Fibroblast of the aortic adventitia (primary cell): ENCODE measurements at regions not wholly inside any gene's neighbourhood (a gene's known extent, or its start where the extent isn't known, plus 50 kb on each side); places are given as distances from the start of the nearest gene placed in this dataset.

Experiments
- DNase-seq: peaks from one replicate; pipeline ENCODE4 v3.0.0-alpha.2; 2010; ENCODE audit warnings: low read depth
- H3K4me3 ChIP-seq: 2 replicates; pipeline ENCODE4 v1.5.1; 2011; ENCODE audit warnings: low read depth, mild to moderate bottlenecking, control low read depth, low read length, moderate library complexity
- CTCF ChIP-seq: IDR thresholded peaks from 2 replicates; pipeline ENCODE4 v1.5.1; 2011; ENCODE audit warnings: mild to moderate bottlenecking, low read length, control low read depth, inconsistent platforms; ENCODE audit not compliant: insufficient read depth

- no peak for DNase-seq
- no peak for TF ChIP-seq CTCF
- no peak overlapping the region for H3K4me3 ChIP-seq
Observed at GRCh38 chr2:15798701-15799431, 141.5 kb upstream of the MYCN start.

DNA sequence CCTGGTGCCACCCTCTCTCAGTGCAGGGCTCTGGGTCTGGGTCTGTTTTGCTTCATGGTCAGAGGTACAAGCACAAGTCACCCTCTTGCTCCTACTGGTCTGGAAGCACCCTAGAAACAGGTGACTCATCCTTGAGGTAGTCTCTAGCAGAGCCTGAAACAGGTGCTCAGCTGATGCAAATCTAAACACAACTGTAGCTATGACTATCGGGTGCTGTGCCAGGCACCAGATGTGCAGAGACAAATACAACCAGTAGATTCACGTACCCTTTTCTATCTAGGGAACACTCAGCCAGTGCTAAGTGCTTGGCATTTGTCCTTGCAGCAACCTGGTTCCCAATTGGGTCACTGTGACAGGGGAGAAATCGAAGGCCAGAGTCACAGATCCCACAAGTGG, 140.9 kb upstream of the MYCN start:
- no peak for TF ChIP-seq CTCF
- H3K4me3 ChIP-seq, result no peak overlapping the region
- DNase-seq, result no peak

GRCh38 chr2:15800495-15801329, 139.6 kb upstream of the MYCN start:
- no peak overlapping the region for H3K4me3 ChIP-seq
- TF ChIP-seq CTCF, result no peak
- DNase-seq, result no peak

DNA sequence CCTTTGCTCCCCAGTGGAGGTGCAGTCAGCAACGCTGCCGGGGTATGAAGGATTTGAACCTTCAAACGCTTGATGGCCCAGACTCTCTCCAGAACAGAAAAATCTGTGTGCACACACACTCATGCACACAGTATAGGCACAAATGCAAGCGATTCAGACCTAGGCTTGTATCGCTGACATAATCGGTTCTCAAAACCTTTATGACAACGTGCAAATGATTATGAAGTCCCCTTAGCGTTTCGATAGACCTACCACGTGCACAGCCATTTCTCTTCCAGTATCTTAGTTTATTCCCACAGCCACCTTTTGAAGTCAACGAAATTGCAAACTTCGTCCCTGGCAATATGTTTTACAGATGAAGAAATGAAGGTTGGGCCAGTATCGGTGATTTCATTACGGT, 138.9 kb upstream of the MYCN start:
- no peak for TF ChIP-seq CTCF
- no peak for DNase-seq
- H3K4me3 ChIP-seq, result no peak overlapping the region

DNA sequence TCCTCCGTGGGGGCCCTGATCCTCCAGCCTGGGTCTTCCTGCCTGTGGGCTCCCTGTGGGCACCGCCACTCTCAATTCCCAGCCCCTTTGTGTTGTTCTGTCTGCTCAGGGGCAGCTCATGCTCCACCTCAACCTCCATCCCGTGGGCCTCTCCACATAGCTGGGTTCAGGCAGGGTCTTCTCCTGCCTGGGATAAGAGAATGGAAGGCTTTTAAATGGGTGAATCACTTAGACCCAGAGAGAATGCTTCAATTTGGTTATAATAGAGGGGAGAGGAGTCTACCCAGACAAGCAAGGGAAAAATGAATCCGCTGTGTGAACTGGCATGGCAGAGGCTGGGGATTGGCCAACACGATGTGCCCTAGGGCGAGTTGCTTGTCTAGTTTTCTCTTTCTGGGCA, 138.4 kb upstream of the MYCN start:
- H3K4me3 ChIP-seq, result no peak overlapping the region
- no peak for TF ChIP-seq CTCF
- DNase-seq, result no peak

GRCh38 chr2:15802657-15803542, 137.4 kb upstream of the MYCN start:
- no peak for DNase-seq
- no peak overlapping the region for H3K4me3 ChIP-seq
- no peak for TF ChIP-seq CTCF
